GM12801 (cell line): ENCODE measurements at regions not wholly inside any gene's neighbourhood (a gene's known extent, or its start where the extent isn't known, plus 50 kb on each side); places are given as distances from the start of the nearest gene placed in this dataset.

Source experiments
- CTCF ChIP-seq: IDR thresholded peaks from one replicate; pipeline ENCODE4 v1.5.1; 2011; ENCODE audit warnings: control low read depth; ENCODE audit not compliant: insufficient read length; ENCODE audit errors: extremely low read depth

GRCh38 chr2:58427572-58428095 is 186.5 kb upstream of the FANCL start:
- TF ChIP-seq CTCF: no peak

GRCh38 chr2:58425368-58425767 is 184.2 kb upstream of the FANCL start:
- no peak for TF ChIP-seq CTCF

GRCh38 chr2:58419983-58420382 is 178.9 kb upstream of the FANCL start:
- TF ChIP-seq CTCF: no peak

GRCh38 chr2:58416696-58417095 is 175.6 kb upstream of the FANCL start:
- no peak for TF ChIP-seq CTCF

GRCh38 chr2:58414506-58414905 is 173.4 kb upstream of the FANCL start:
- TF ChIP-seq CTCF: no peak

GRCh38 chr2:58410549-58410948 is 169.4 kb upstream of the FANCL start:
- no peak for TF ChIP-seq CTCF

GRCh38 chr2:58407487-58407886 is 166.4 kb upstream of the FANCL start:
- TF ChIP-seq CTCF: no peak

GRCh38 chr2:58405341-58405740 is 164.2 kb upstream of the FANCL start:
- TF ChIP-seq CTCF: no peak
